ENCODE measurements at regions not wholly inside any gene's neighbourhood (a gene's known extent, or its start where the extent isn't known, plus 50 kb on each side); places are given as distances from the start of the nearest gene placed in this dataset.
A peak's percentile ranks its signal among the peaks of the same experiment; 100 is the strongest.

GRCh38 chr5:124647352-124647751 lies 99.1 kb downstream of the ZNF608 start:
- DNase-seq (ENCODE audit: low spot score), result no peak

DNA sequence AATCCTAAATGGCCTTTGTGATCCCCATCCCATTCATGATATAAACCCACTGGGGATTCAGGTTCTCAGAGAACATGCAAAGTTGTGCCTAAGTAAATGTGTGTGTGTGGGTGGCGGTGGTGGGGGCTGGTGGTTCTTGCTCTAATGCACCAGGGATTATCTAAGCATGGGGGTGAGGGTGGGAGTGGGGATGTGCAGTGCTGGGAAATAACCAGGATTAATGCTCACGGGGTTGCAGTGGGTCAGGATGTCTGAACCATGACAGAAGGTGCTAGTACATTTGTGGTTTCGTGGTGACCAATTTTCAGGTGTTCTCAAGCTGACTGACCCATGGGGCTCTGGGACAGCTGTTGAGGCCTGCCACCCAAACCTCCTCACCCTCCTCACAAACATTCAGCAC lies 101.0 kb downstream of the ZNF608 start:
- no peak for DNase-seq (ENCODE audit: low spot score)

- DNase-seq (ENCODE audit: low spot score), result no peak
Observed at GRCh38 chr5:124644582-124644981, 101.9 kb downstream of the ZNF608 start.

DNA sequence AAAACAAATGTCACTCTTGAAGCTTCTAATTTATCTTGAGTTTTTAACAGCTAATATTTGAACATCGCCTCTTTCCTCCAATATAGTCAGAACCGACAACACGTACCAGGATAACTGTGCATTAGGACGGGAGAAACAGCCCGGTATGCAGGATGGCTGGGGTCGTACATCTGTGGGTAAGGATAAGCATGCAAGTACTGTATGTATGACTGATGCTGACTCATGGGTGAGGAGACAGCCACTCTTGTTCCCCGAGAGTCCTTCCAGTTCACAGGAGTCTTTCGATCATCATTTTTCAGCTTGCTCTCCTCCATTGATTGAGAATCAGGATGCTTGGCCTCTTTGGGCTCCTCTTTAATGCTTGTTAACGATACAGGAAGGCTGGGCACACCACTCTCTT lies 102.3 kb downstream of the ZNF608 start:
- DNase-seq (ENCODE audit: low spot score), result no peak

DNA sequence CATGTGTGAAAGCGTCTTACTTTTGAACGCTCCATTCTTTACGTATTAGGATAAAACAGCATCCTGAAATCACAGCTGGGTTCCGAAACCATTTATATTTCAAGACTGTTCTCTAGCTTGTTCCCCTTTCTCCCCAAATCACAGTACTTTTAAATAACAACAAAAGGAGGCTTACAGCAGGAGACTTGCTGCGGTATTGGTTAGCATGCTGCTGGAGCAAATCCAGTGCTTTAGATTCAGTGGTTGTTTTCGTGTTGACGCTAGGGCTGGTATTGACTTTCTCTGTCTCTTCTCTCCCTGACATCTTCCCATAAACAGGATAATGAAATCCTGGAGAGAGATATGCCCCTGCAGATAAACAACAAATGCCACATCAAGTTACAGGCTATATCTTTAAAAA lies 103.1 kb downstream of the ZNF608 start:
- DNase-seq (ENCODE audit: low spot score), result no peak

DNA sequence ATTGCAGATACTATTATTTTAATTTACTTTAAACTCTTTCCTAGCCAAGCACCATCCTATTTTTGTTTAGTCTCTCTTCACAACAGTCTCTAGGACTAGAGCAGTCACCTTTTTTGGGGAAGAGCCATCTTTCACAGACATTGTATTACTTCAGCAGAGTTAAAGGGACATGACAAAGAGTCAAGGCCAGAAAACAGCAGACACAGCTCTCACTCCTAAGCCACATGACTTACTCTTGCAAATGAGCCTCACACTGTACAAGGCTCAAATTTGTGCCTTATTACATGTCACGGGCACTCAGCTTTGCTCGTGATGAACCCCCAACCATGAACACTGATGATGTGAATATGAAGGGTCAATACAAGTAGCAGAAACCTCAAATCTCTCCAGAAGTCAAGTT lies 104.3 kb downstream of the ZNF608 start:
- DNase-seq (ENCODE audit: low spot score), result no peak

GRCh38 chr5:124641154-124641792 lies 105.2 kb downstream of the ZNF608 start:
- DNase-seq (ENCODE audit: low spot score), result no peak

GRCh38 chr5:124639095-124639665 lies 107.3 kb downstream of the ZNF608 start:
- DNase-seq (ENCODE audit: low spot score), result no peak

DNA sequence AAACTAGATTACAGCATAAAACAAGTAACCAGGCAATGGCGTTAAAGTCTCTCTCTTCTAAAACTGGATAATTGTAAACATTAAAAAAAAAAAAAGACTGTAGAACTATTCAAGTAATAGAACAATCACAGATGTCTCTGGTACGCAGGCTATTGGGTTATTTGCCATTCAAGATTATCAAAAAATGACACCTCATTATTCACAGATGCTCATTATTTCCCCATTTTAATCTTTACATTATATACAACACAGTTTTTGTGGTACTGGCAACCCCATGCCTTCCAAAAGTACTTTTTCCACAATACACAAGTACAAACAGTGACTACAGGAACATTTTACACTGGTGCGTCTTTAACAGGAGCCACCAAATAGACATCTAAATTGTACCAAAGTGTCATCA lies 109.4 kb downstream of the ZNF608 start:
- no peak for DNase-seq (ENCODE audit: low spot score)

- no peak for DNase-seq (ENCODE audit: low spot score)
Observed at GRCh38 chr5:124634741-124635323, 111.6 kb downstream of the ZNF608 start.

GRCh38 chr5:124634228-124634739 lies 112.2 kb downstream of the ZNF608 start:
- peak; percentile 85 for DNase-seq (ENCODE audit: low spot score)

- no peak for DNase-seq (ENCODE audit: low spot score)
Observed at GRCh38 chr5:124633209-124633608, 113.2 kb downstream of the ZNF608 start.

DNA sequence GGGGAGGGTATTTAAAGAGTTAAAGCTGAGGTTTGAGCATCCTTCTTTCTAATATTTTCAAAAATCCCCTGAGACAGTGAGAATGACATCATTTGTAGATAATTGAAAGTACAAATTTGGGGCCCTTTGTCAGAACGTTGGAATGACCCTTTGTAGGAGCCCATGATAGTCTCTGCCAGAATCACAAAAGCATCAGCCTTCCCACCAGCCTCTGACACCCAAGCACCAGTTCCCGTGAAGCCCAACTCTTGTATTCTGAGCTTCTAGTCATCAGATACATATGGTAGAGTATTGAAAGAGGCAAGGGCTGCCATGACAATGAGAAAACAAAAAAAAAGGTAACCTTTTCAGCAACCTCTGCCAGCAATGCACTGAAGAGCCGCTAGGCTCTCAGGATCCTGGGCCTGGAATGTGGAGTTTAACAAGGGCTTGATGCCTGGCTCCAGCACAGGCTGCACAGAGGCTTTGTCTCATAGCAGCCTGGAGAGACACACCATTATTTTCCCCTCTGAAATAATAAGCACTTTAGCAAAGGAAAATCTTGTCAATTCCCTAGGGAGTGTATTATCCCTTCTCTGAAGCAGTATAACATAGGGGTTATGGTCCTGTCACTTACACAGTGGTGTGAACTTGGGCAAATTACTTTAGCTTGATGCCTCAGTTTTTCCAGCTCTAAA lies 114.4 kb downstream of the ZNF608 start:
- DNase-seq (ENCODE audit: low spot score), result no peak

- no peak for DNase-seq (ENCODE audit: low spot score)
Observed at GRCh38 chr5:124630767-124631704, 115.4 kb downstream of the ZNF608 start.

DNA sequence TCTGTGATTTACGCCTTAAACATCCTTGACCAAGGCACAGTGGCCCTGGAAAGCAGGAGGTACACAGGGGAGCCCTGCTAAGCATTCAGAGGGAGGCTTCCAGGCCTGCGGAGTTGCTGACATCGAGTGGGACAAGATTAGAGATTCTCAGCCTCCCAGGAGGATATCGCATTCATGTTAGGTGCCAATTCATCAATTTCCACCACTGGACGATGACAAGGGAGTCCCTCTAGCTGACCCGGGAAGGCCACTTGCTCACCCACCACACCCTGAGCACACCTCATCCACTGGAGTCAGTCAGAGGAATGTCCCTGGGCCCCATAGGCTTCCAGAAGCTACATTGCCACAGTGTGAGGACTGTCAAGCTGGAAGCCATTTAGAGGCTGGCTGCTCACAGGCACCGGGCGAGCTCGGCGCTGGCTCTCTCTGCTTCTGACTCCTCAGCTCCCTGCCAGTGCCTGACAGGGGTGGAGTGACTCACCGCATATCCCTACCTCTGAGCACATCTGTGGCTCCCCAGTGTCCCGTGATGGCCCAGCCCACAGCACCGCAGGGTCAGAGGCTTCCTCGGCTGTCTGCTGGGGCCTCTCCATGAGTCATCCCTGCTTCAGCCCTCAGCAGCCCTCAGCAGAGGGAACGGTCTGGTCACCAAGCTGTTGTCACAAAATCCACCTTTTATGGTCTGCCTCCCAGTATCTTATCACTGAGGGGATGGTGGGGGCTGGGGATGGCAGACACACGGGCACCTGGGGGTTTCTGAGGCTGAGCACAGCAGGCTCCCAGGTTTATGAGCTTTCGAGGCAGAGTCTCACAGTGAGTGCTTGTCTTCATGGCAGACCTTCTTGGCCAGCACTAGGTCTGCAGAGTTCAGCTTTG lies 117.5 kb downstream of the ZNF608 start:
- peak; percentile 99 for DNase-seq (ENCODE audit: low spot score)

GRCh38 chr5:124627815-124628595 lies 118.4 kb downstream of the ZNF608 start:
- DNase-seq (ENCODE audit: low spot score), result peak; percentile 38

GRCh38 chr5:124626053-124626452 lies 120.4 kb downstream of the ZNF608 start:
- DNase-seq (ENCODE audit: low spot score), result no peak

DNA sequence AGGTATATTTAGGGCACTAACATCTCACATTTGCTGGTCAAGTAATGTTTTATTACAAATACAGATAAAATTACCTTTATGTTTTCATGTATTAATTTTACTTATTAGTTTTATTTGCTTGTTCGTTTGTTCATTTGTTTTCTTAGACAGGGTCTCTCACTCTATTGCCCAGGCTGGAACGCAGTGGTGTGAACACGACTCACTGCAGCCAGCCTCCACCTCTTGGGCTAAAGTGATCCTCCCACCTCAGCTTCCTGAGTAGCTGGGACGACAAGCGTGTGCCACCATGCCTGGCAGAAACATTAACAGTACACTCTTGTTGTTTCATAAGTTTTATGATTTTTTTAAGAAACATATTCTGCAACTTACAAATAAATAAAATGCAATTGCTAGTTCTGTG lies 123.2 kb downstream of the ZNF608 start:
- DNase-seq (ENCODE audit: low spot score), result no peak

- no peak for DNase-seq (ENCODE audit: low spot score)
Observed at GRCh38 chr5:124622851-124623250, 123.6 kb downstream of the ZNF608 start.

DNA sequence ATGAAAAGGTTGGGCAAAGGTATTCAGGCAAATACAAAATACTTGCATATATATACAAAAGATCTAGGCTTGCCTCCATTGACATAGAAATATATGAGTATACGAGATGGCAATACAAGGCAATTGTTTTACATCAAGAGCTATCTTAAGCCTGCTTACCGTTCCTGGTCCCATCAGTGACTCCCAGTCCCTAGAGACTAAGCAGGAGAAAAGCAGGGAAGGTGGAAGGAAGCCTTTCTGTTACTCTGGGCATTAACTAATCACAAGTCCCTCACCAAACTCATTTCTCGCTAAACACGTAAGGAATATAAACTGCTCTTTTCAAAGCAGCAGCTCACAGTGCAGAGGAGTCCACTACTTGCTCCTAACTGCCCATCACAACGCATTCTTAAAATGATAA lies 125.2 kb downstream of the ZNF608 start:
- DNase-seq (ENCODE audit: low spot score), result no peak

All from A172 (cell line).